ENCODE measurements at regions not wholly inside any gene's neighbourhood (a gene's known extent, or its start where the extent isn't known, plus 50 kb on each side); places are given as distances from the start of the nearest gene placed in this dataset.
"Not testable (repeated sequence)": the region's sequence is repeated elsewhere in the genome, so short reads cannot be mapped to it uniquely, and the experiment has no call there.

GRCh38 chr18:8882632-8883408 is 177.5 kb downstream of the MTCL1 start:
- intact Hi-C loops (cut with DNase I): no loop called here

GRCh38 chr18:8883409-8883668 is 178.0 kb downstream of the MTCL1 start:
- no peak for DNase-seq
- intact Hi-C loops (cut with DNase I): no loop called here

More at GRCh38 chr18:8882632-8883408, 177.5 kb downstream of the MTCL1 start:
- DNase-seq: no peak

GRCh38 chr18:8887877-8888276 is 182.5 kb downstream of the MTCL1 start:
- intact Hi-C loops (cut with DNase I); DNase-seq: not testable (repeated sequence)

GRCh38 chr18:8889489-8889888 is 184.1 kb downstream of the MTCL1 start:
- no peak for DNase-seq
- intact Hi-C loops (cut with DNase I): no loop called here

GRCh38 chr18:8890503-8890902 is 185.1 kb downstream of the MTCL1 start:
- DNase-seq; intact Hi-C loops (cut with DNase I): not testable (repeated sequence)

- intact Hi-C loops (cut with DNase I): no loop called here
- DNase-seq: no peak
Observed at GRCh38 chr18:8890957-8891464, 185.7 kb downstream of the MTCL1 start.

GRCh38 chr18:8893221-8893620 is 187.9 kb downstream of the MTCL1 start:
- intact Hi-C loops (cut with DNase I): no loop called here
- no peak for DNase-seq

GRCh38 chr18:8893628-8894231 is 188.4 kb downstream of the MTCL1 start:
- intact Hi-C loops (cut with DNase I): no loop called here
- DNase-seq: no peak

GRCh38 chr18:8894823-8895222 is 189.5 kb downstream of the MTCL1 start:
- intact Hi-C loops (cut with DNase I): no loop called here
- DNase-seq: no peak

GRCh38 chr18:8895341-8895740 is 190.0 kb downstream of the MTCL1 start:
- intact Hi-C loops (cut with DNase I): no loop called here
- DNase-seq: no peak

- intact Hi-C loops (cut with DNase I): no loop called here
- no peak for DNase-seq
Observed at GRCh38 chr18:8895987-8896619, 190.7 kb downstream of the MTCL1 start.

GRCh38 chr18:8899000-8899399 is 193.6 kb downstream of the MTCL1 start:
- intact Hi-C loops (cut with DNase I): no loop called here
- no peak for DNase-seq

GRCh38 chr18:8900552-8900951 is 195.2 kb downstream of the MTCL1 start:
- DNase-seq: no peak
- intact Hi-C loops (cut with DNase I): no loop called here

GRCh38 chr18:8901019-8901418 is 195.7 kb downstream of the MTCL1 start:
- no peak for DNase-seq
- intact Hi-C loops (cut with DNase I): no loop called here

GRCh38 chr18:8904316-8904715 is 198.2 kb upstream of the NDUFV2 start:
- intact Hi-C loops (cut with DNase I): no loop called here
- DNase-seq: no peak

GRCh38 chr18:8908792-8909510 is 193.5 kb upstream of the NDUFV2 start:
- intact Hi-C loops (cut with DNase I): no loop called here
- no peak for DNase-seq

GRCh38 chr18:8910186-8910822 is 192.2 kb upstream of the NDUFV2 start:
- DNase-seq: no peak
- intact Hi-C loops (cut with DNase I): no loop called here

- intact Hi-C loops (cut with DNase I): no loop called here
- no peak for DNase-seq
Observed at GRCh38 chr18:8910843-8911242, 191.7 kb upstream of the NDUFV2 start.

- intact Hi-C loops (cut with DNase I): no loop called here
Observed at GRCh38 chr18:8911408-8912340, 190.8 kb upstream of the NDUFV2 start.

More at GRCh38 chr18:8911408-8912340, 190.8 kb upstream of the NDUFV2 start:
- no peak for DNase-seq
